WTC11 (cell line): ENCODE measurements at regions not wholly inside any gene's neighbourhood (a gene's known extent, or its start where the extent isn't known, plus 50 kb on each side); places are given as distances from the start of the nearest gene placed in this dataset.

Experiments used
- ATAC-seq: fragments of 200-7000 bp; cut with Tn5 transposase; 2 replicates; pipeline ENCODE4 v1.10.0; 2021; ENCODE audit warnings: mild to moderate bottlenecking, moderate library complexity
- CTCF ChIA-PET: fragments of 300-600 bp; sonication (Branson Sonifier 250); formaldehyde crosslinking; loops from one replicate; lab custom pipeline; 2021; ENCODE audit warnings: antibody characterized with exemption; lab: Charles Lee
- POLR2A ChIA-PET: fragments of 350-600 bp; sonication (Branson Sonifier 250); formaldehyde crosslinking; loops from one replicate; lab custom pipeline; 2021; ENCODE audit warnings: antibody characterized with exemption; lab: Charles Lee
- DNase-seq: peaks from one replicate; pipeline ENCODE4 v3.0.0; 2021; ENCODE audit warnings: low spot score
- H3K27ac Mint-ChIP-seq: 2 replicates; pipeline ENCODE4 v1.8.0; 2021; ENCODE audit warnings: mixed read lengths
- H3K27me3 Mint-ChIP-seq: 2 replicates; pipeline ENCODE4 v1.8.0; 2021; ENCODE audit warnings: low read depth, mild to moderate bottlenecking, moderate library complexity, mixed read lengths
- H3K36me3 Mint-ChIP-seq: 2 replicates; pipeline ENCODE4 v1.8.0; 2021; ENCODE audit warnings: mixed read lengths
- H3K4me1 Mint-ChIP-seq: 2 replicates; pipeline ENCODE4 v1.8.0; 2022; ENCODE audit warnings: mixed read lengths
- H3K4me3 Mint-ChIP-seq: 2 replicates; pipeline ENCODE4 v1.8.0; 2021; ENCODE audit warnings: mild to moderate bottlenecking, moderate library complexity, mixed read lengths
- H3K9me3 Mint-ChIP-seq: 2 replicates; pipeline ENCODE4 v1.8.0; 2021; ENCODE audit warnings: mixed read lengths
- ARID4B ChIP-seq: sonication (generic); formaldehyde crosslinking; IDR thresholded peaks from 2 replicates; pipeline ENCODE4 v1.8.0; 2023; ENCODE audit warnings: missing genetic modification reagents, mild to moderate bottlenecking, borderline replicate concordance
- ATF6 ChIP-seq: sonication (generic); formaldehyde crosslinking; IDR thresholded peaks from 2 replicates; pipeline ENCODE4 v1.8.1; 2023; ENCODE audit warnings: mild to moderate bottlenecking, missing genetic modification reagents
- CREM ChIP-seq: sonication (generic); formaldehyde crosslinking; IDR thresholded peaks from 2 replicates; pipeline ENCODE4 v1.8.1; 2022; ENCODE audit warnings: mild to moderate bottlenecking, missing genetic modification reagents, moderate library complexity
- E2F1 ChIP-seq: sonication (generic); formaldehyde crosslinking; IDR thresholded peaks from 2 replicates; pipeline ENCODE4 v1.8.0; 2022; ENCODE audit warnings: mild to moderate bottlenecking, missing genetic modification reagents
- E2F4 ChIP-seq: sonication (generic); formaldehyde crosslinking; IDR thresholded peaks from 2 replicates; pipeline ENCODE4 v1.8.1; 2022; ENCODE audit warnings: low read depth, mild to moderate bottlenecking, moderate library complexity, missing genetic modification reagents, borderline replicate concordance
- E2F5 ChIP-seq: sonication (generic); formaldehyde crosslinking; IDR thresholded peaks from 2 replicates; pipeline ENCODE4 v1.8.1; 2022; ENCODE audit warnings: mild to moderate bottlenecking, moderate library complexity, missing genetic modification reagents
- EMX1 ChIP-seq: fragments of 250-450 bp; sonication (Bioruptor Pico); IDR thresholded peaks from 2 replicates; pipeline ENCODE4 v1.8.0; 2021; ENCODE audit warnings: mild to moderate bottlenecking
- ESRRA ChIP-seq: sonication (generic); formaldehyde crosslinking; IDR thresholded peaks from 2 replicates; pipeline ENCODE4 v1.8.1; 2022; ENCODE audit warnings: mild to moderate bottlenecking, missing genetic modification reagents, borderline replicate concordance
- IRF2 ChIP-seq: sonication (generic); formaldehyde crosslinking; IDR thresholded peaks from 2 replicates; pipeline ENCODE4 v1.8.0; 2022; ENCODE audit warnings: low read depth, missing genetic modification reagents, borderline replicate concordance
- NR2C2 ChIP-seq: sonication (generic); formaldehyde crosslinking; IDR thresholded peaks from 2 replicates; pipeline ENCODE4 v1.8.0; 2022; ENCODE audit warnings: mild to moderate bottlenecking, missing genetic modification reagents
- SMAD3 ChIP-seq: sonication (generic); formaldehyde crosslinking; IDR thresholded peaks from 2 replicates; pipeline ENCODE4 v1.8.0; 2022; ENCODE audit warnings: missing genetic modification reagents, mild to moderate bottlenecking, borderline replicate concordance
- TCF7 ChIP-seq: sonication (generic); formaldehyde crosslinking; IDR thresholded peaks from 2 replicates; pipeline ENCODE4 v1.8.0; 2022; ENCODE audit warnings: mild to moderate bottlenecking, low read depth, missing genetic modification reagents, moderate library complexity
- ZMAT4 ChIP-seq: fragments of 250-450 bp; sonication (Bioruptor Pico); IDR thresholded peaks from 2 replicates; pipeline ENCODE4 v1.9.0; 2021; ENCODE audit warnings: mild to moderate bottlenecking
- ZNF219 ChIP-seq: sonication (generic); formaldehyde crosslinking; IDR thresholded peaks from 2 replicates; pipeline ENCODE4 v1.8.0; 2023; ENCODE audit warnings: missing genetic modification reagents, mild to moderate bottlenecking, borderline replicate concordance
- ZNF423 ChIP-seq: fragments of 250-450 bp; sonication (Bioruptor Pico); IDR thresholded peaks from 2 replicates; pipeline ENCODE4 v2.1.2; 2022; ENCODE audit warnings: mild to moderate bottlenecking, moderate library complexity
- ZNF671 ChIP-seq: fragments of 250-450 bp; sonication (Bioruptor Pico); IDR thresholded peaks from 2 replicates; pipeline ENCODE4 v1.8.0; 2021; ENCODE audit warnings: mild to moderate bottlenecking

GRCh38 chr7:4338556-4338955 lies 343.5 kb upstream of the FOXK1 start:
- DNase-seq (no peak), ATAC-seq (no peak)
- Mint-ChIP-seq H3K9me3 (peaks cover 56% of the 10 kb centered on the region), H3K27ac (no peak overlapping the region), H3K4me3 (no peak overlapping the region), H3K36me3 (peaks cover 26% of the 10 kb centered on the region), H3K4me1 (no peaks in the 10 kb centered on the region), H3K27me3 (peaks cover 6% of the 10 kb centered on the region; the same call in 1 of the 2 replicates)
- POLR2A ChIA-PET, result no interaction called here
- TF ChIP-seq ZNF671 (CRISPR knock-in tag), result no peak
- CTCF ChIA-PET, result no interaction called here

- POLR2A ChIA-PET, result no interaction called here
- Mint-ChIP-seq H3K9me3 (peaks cover 76% of the 10 kb centered on the region), H3K36me3 (peaks cover 43% of the 10 kb centered on the region)
- no peak for DNase-seq
- TF ChIP-seq SMAD3 (no peak), ARID4B (CRISPR knock-in tag) (no peak), ZNF219 (CRISPR knock-in tag) (no peak), ATF6 (no peak)
- TF ChIP-seq, all 79 proteins: peak for 0
- H3K27me3 Mint-ChIP-seq, result peaks cover 10% of the 10 kb centered on the region; the same call in 1 of the 2 replicates
- no peak for ATAC-seq
- no peak overlapping the region for H3K27ac Mint-ChIP-seq
- CTCF ChIA-PET, result no interaction called here
- H3K4me1 Mint-ChIP-seq, result no peaks in the 10 kb centered on the region
- H3K4me3 Mint-ChIP-seq, result no peak overlapping the region
These were observed 338.5 kb upstream of the FOXK1 start for GRCh38 chr7:4343272-4344247.

GRCh38 chr7:4345004-4345403 lies 337.1 kb upstream of the FOXK1 start:
- peaks cover 32% of the 10 kb centered on the region for H3K36me3 Mint-ChIP-seq
- no peak overlapping the region for H3K27ac Mint-ChIP-seq
- no peaks in the 10 kb centered on the region for H3K4me1 Mint-ChIP-seq
- ATAC-seq, result no peak
- H3K27me3 Mint-ChIP-seq, result peaks cover 6% of the 10 kb centered on the region; the same call in 1 of the 2 replicates
- peaks cover 70% of the 10 kb centered on the region for H3K9me3 Mint-ChIP-seq
- no peak for DNase-seq
- no peak overlapping the region for H3K4me3 Mint-ChIP-seq
- CTCF ChIA-PET, result no interaction called here
- POLR2A ChIA-PET, result no interaction called here
- TF ChIP-seq IRF2 (CRISPR knock-in tag) (no peak), NR2C2 (no peak), CREM (no peak), ZNF219 (CRISPR knock-in tag) (no peak), TCF7 (CRISPR knock-in tag) (no peak), E2F5 (CRISPR knock-in tag) (no peak), E2F1 (CRISPR knock-in tag) (no peak), EMX1 (no peak), ZMAT4 (CRISPR knock-in tag) (no peak), E2F4 (CRISPR knock-in tag) (no peak), ESRRA (no peak), ZNF423 (CRISPR knock-in tag) (no peak)
